Suprapubic skin (tissue), 4 donors: ENCODE measurements at regions not wholly inside any gene's neighbourhood (a gene's known extent, or its start where the extent isn't known, plus 50 kb on each side); places are given as distances from the start of the nearest gene placed in this dataset.

Source experiments
- EP300 ChIP-seq: sonication (generic); formaldehyde crosslinking; IDR thresholded peaks from one replicate; pipeline ENCODE4 v1.6.1; 2017; ENCODE audit warnings: antibody characterized with exemption
- POLR2A ChIP-seq, 2 donors: fragments of 450-650 bp; IDR thresholded peaks; one replicate each; pipeline ENCODE4 v1.6.1; 2017; ENCODE audit warnings: antibody characterized with exemption in 2 of 2, mild to moderate bottlenecking in 2 of 2, moderate library complexity in 2 of 2
- POLR2AphosphoS5 ChIP-seq, 3 donors: sonication (generic); formaldehyde crosslinking; IDR thresholded peaks; one replicate each; pipeline ENCODE4 v1.6.1; 2017; ENCODE audit warnings: antibody characterized with exemption in 3 of 3
- TF ChIP-seq, protein P1 (sequence below), 2 donors: fragments of 200-600 bp in 1 of 2; fragments of 450-650 bp in 1 of 2; sonication (generic) in 1 of 2; IDR thresholded peaks; one replicate each; pipeline ENCODE4 v1.5.1; 2016 to 2019; ENCODE audit warnings: antibody characterized with exemption in 2 of 2, mild to moderate bottlenecking in 1 of 2, moderate library complexity in 1 of 2

DNA sequence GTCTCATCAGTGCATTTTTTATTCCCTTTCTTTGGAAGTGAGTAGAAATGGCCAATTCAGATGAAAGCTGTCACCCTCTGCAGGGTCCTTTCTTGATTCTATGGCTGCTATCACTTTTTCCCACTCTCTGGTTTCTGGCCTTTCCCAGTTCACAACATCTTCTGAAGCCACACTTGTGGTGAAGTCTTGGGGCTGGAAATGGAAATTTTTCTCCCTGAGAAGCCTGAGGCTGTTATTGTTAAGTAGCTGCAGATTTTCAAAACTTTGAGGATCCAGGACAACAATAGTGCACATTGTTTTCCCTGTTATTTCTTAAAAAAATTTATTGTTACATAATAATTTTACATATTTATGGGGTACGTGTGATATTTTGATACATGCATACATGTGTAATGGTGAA is 250.3 kb upstream of the RASGRP1 start:
- TF ChIP-seq, protein P1, sequence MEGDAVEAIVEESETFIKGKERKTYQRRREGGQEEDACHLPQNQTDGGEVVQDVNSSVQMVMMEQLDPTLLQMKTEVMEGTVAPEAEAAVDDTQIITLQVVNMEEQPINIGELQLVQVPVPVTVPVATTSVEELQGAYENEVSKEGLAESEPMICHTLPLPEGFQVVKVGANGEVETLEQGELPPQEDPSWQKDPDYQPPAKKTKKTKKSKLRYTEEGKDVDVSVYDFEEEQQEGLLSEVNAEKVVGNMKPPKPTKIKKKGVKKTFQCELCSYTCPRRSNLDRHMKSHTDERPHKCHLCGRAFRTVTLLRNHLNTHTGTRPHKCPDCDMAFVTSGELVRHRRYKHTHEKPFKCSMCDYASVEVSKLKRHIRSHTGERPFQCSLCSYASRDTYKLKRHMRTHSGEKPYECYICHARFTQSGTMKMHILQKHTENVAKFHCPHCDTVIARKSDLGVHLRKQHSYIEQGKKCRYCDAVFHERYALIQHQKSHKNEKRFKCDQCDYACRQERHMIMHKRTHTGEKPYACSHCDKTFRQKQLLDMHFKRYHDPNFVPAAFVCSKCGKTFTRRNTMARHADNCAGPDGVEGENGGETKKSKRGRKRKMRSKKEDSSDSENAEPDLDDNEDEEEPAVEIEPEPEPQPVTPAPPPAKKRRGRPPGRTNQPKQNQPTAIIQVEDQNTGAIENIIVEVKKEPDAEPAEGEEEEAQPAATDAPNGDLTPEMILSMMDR (IDR thresholded peaks at IDR 0.05), result no peak
- no peak for TF ChIP-seq POLR2A (IDR thresholded peaks at IDR 0.05)
- no peak for TF ChIP-seq POLR2AphosphoS5 (IDR thresholded peaks at IDR 0.05)
- no peak for TF ChIP-seq EP300
